Peyer's patch (tissue), 4 donors: ENCODE measurements at regions not wholly inside any gene's neighbourhood (a gene's known extent, or its start where the extent isn't known, plus 50 kb on each side); places are given as distances from the start of the nearest gene placed in this dataset.

Experiments used
- POLR2A ChIP-seq, 2 donors: fragments of 450-650 bp; IDR thresholded peaks; one replicate each; pipeline ENCODE4 v1.5.1; 2017; ENCODE audit warnings: antibody characterized with exemption in 2 of 2, mild to moderate bottlenecking in 2 of 2, moderate library complexity in 2 of 2
- TF ChIP-seq, protein P1 (sequence below), 6 experiments: fragments of 450-650 bp in 4 of 6; fragments of 200-600 bp in 2 of 6; sonication (generic) in 1 of 6; IDR thresholded peaks; one replicate each; pipeline ENCODE4 v1.5.1; 2017 to 2019; ENCODE audit warnings: antibody characterized with exemption in 6 of 6, mild to moderate bottlenecking in 3 of 6, moderate library complexity in 1 of 6

DNA sequence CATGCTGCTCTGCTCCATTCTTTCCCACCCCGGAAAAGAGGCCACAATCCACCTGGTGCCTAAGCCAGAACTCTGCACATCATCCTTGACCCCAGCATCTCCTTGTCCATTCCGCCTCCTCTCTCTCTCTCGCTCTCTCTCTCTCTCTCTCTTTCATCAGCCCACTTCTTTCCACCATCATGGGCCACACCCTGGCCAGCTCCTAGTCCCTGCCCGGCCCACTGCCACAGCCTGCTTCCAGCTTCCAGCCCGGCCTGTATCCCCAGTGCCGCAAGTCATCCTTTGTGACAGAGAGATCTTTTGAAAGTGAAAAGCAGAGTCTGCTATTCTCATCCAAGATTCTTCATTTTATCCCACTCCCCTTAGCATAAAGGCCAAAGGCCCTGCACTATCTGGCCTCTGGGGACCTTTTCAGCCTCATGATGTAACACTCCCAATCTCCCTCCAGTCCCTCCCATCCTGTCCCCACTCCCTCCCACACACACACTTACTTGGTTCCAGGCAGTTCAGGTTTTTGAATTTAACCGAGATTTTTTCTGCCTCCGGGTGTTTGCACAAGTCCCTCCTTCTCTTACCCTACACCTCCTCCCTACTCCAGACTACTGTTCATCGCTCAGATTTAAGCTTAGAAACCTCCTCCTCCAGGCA, 214.0 kb downstream of the EN1 start:
- TF ChIP-seq, protein P1, sequence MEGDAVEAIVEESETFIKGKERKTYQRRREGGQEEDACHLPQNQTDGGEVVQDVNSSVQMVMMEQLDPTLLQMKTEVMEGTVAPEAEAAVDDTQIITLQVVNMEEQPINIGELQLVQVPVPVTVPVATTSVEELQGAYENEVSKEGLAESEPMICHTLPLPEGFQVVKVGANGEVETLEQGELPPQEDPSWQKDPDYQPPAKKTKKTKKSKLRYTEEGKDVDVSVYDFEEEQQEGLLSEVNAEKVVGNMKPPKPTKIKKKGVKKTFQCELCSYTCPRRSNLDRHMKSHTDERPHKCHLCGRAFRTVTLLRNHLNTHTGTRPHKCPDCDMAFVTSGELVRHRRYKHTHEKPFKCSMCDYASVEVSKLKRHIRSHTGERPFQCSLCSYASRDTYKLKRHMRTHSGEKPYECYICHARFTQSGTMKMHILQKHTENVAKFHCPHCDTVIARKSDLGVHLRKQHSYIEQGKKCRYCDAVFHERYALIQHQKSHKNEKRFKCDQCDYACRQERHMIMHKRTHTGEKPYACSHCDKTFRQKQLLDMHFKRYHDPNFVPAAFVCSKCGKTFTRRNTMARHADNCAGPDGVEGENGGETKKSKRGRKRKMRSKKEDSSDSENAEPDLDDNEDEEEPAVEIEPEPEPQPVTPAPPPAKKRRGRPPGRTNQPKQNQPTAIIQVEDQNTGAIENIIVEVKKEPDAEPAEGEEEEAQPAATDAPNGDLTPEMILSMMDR (IDR thresholded peaks at IDR 0.05), result no peak
- TF ChIP-seq POLR2A (IDR thresholded peaks at IDR 0.05), result no peak
